ENCODE measurements at regions not wholly inside any gene's neighbourhood (a gene's known extent, or its start where the extent isn't known, plus 50 kb on each side); places are given as distances from the start of the nearest gene placed in this dataset.

DNA sequence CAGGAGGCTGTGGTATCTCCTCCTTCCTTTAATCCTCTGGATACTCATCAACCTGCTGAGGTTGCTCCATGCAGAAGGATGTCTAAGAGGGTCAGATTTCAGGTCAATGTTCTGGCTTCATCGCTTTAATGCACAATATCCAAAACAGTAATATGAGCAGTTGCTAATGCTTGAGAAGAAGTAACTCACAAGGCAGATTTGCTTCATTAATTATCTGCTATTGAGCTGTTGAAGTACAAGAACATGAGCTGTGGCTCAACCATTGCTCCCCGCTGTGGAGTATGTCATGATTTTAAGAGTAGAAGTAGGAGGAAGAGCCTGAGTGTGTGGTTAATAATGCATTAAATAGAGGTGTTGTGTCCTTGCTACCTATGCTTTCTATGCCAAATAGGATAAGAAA lies 1412.9 kb upstream of the ALCAM start:
- ChIA-PET POLR2A (ENCODE audit: partially characterized antibody) (no interaction called here), CTCF (ENCODE audit: partially characterized antibody) (no interaction called here)
- H3K18ac ChIP-seq (ENCODE audit: extremely low read depth, low read length) = no peak overlapping the region

More for the DNA sequence above, 1412.9 kb upstream of the ALCAM start:
- no peak overlapping the region for H2BK20ac ChIP-seq (ENCODE audit: low read length)
- H3K23me2 ChIP-seq (ENCODE audit: low read depth, low read length) = no peaks in the 10 kb centered on the region
- H2AK5ac ChIP-seq (ENCODE audit: low read depth, low read length) = no peak overlapping the region
- no peaks in the 10 kb centered on the region for H4K20me1 ChIP-seq (replicated peaks in 1 of 2; ENCODE audit: control insufficient read depth in 1 of 2, insufficient read depth in 2 of 2, low read length in 2 of 2)
- FAIRE-seq (no peak), DNase-seq (ENCODE audit: low read depth in 1 of 2, low spot score in 2 of 2) (no peak)
- H4K8ac ChIP-seq (ENCODE audit: extremely low read depth, insufficient read depth, low read length) = no peak overlapping the region
- no peak overlapping the region for H3K56ac ChIP-seq (replicated peaks; ENCODE audit: insufficient read length, low read depth, low read length)
- H3K4ac ChIP-seq (replicated peaks; ENCODE audit: insufficient read length, low read depth, low read length) = no peak overlapping the region
- H3K23ac ChIP-seq (ENCODE audit: insufficient read length) = no peak overlapping the region
- no peak overlapping the region for H3K4me3 ChIP-seq (ENCODE audit: extremely low read depth in 1 of 4, insufficient read depth in 2 of 4, low read depth in 3 of 4, low read length in 4 of 4)
- H2BK15ac ChIP-seq (ENCODE audit: low read length) = no peak overlapping the region
- no peak overlapping the region for H2BK5ac ChIP-seq (ENCODE audit: low read depth, low read length)
- H4K5ac ChIP-seq (ENCODE audit: insufficient read length, low read depth, low read length) = no peak overlapping the region
- no peak overlapping the region for H4K91ac ChIP-seq (replicated peaks; ENCODE audit: insufficient read length, low read length)
- no peak overlapping the region for H2AFZ ChIP-seq (ENCODE audit: low read length)
- H3K4me2 ChIP-seq (ENCODE audit: insufficient read depth in 1 of 2, low read depth in 2 of 2, low read length in 2 of 2) = no peak overlapping the region
- no peaks in the 10 kb centered on the region for H3K27me3 ChIP-seq (replicated peaks in 1 of 4; ENCODE audit: control insufficient read depth in 3 of 4, extremely low read depth in 1 of 4, insufficient read depth in 3 of 4, low read length in 3 of 4)
- H3K4me1 ChIP-seq (replicated peaks in 1 of 4; ENCODE audit: control insufficient read depth in 3 of 4, insufficient read depth in 4 of 4, low read length in 3 of 4) = no peaks in the 10 kb centered on the region
- H3K36me3 ChIP-seq (ENCODE audit: control insufficient read depth in 2 of 4, insufficient read depth in 4 of 4, low read length in 3 of 4) = no peaks in the 10 kb centered on the region
- no peak overlapping the region for H3K27ac ChIP-seq (ENCODE audit: low read depth, low read length)
- H3K79me2 ChIP-seq (ENCODE audit: control insufficient read depth in 1 of 2, insufficient read depth in 2 of 2, low read length in 2 of 2) = no peaks in the 10 kb centered on the region
- no peaks in the 10 kb centered on the region for H3K79me1 ChIP-seq (ENCODE audit: low read depth, low read length)
- no peak overlapping the region for H3K9ac ChIP-seq (replicated peaks in 1 of 4; ENCODE audit: extremely low read depth in 1 of 4, low read depth in 3 of 4, low read length in 3 of 4)
- no peak overlapping the region for H2BK120ac ChIP-seq (replicated peaks; ENCODE audit: low read depth, low read length)
- no peaks in the 10 kb centered on the region for H3K9me3 ChIP-seq (ENCODE audit: insufficient read depth in 2 of 2, low read depth in 1 of 2, low read length in 1 of 2)
- TF ChIP-seq CTBP2 (IDR thresholded peaks at IDR 0.05; ENCODE audit: borderline replicate concordance, insufficient read depth, insufficient read length, low read length) (no peak), KDM1A (IDR thresholded peaks at IDR 0.05; ENCODE audit: borderline replicate concordance, low read length) (no peak), YY1 (IDR thresholded peaks at IDR 0.05; ENCODE audit: low read depth, low read length) (no peak), BACH1 (IDR thresholded peaks at IDR 0.05; ENCODE audit: low read length) (no peak), EGR1 (IDR thresholded peaks at IDR 0.05; ENCODE audit: borderline replicate concordance, low read depth, low read length) (no peak), CEBPB (IDR thresholded peaks at IDR 0.05; ENCODE audit: low read depth, low read length) (no peak), SP1 (IDR thresholded peaks at IDR 0.05; ENCODE audit: low read depth, low read length) (no peak), ASH2L (IDR thresholded peaks at IDR 0.05; ENCODE audit: low read length) (no peak)
- TF ChIP-seq, protein P1, sequence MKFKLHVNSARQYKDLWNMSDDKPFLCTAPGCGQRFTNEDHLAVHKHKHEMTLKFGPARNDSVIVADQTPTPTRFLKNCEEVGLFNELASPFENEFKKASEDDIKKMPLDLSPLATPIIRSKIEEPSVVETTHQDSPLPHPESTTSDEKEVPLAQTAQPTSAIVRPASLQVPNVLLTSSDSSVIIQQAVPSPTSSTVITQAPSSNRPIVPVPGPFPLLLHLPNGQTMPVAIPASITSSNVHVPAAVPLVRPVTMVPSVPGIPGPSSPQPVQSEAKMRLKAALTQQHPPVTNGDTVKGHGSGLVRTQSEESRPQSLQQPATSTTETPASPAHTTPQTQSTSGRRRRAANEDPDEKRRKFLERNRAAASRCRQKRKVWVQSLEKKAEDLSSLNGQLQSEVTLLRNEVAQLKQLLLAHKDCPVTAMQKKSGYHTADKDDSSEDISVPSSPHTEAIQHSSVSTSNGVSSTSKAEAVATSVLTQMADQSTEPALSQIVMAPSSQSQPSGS (IDR thresholded peaks at IDR 0.05; ENCODE audit: low read length) = no peak
- no peak overlapping the region for H2BK12ac ChIP-seq (ENCODE audit: low read depth, low read length)
- H3K14ac ChIP-seq (ENCODE audit: insufficient read length) = no peak overlapping the region
- 90% methylated on average over 2 of the region's 2 CpGs; no CpG with 5 or more reads in 1 of the 2 experiments for WGBS, 2 experiments (ENCODE audit: extremely low coverage in 1 of 2, insufficient coverage in 1 of 2, insufficient read length in 1 of 2, insufficient replicate concordance in 2 of 2, low coverage in 1 of 2, low lambda C conversion rate in 2 of 2, missing lambda C conversion rate in 1 of 2)
